Activated CD4-positive, CD25-positive, alpha-beta regulatory T cell treated with anti-CD3 and anti-CD28 coated beads, Interleukin-2, amount 50 U/mL, for 16 hours (primary cell): ENCODE measurements at regions not wholly inside any gene's neighbourhood (a gene's known extent, or its start where the extent isn't known, plus 50 kb on each side); places are given as distances from the start of the nearest gene placed in this dataset.

Source experiments
- DNase-seq: peaks from one replicate; pipeline ENCODE4 v3.0.0-alpha.2; 2020; ENCODE audit warnings: low read depth, low spot score

DNA sequence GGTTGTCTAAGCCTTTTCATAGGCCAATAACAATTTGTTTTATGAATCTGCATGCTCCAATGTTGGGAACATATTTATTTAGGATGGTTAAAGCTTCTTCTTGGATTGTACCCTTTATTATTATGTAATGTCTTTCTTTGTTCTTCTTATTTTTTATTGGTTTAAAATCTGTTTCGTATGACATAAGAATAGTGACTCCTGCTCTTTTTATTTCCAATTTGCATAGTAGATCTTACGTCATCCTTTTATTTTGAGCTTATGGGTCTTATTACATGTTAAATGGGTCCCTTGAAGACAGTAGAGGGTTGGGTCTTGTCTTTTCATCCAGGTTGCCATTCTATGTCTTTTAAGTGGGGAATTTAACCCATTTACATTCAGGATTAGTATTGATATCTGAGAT is 561.9 kb upstream of the GHITM start:
- no peak for DNase-seq

DNA sequence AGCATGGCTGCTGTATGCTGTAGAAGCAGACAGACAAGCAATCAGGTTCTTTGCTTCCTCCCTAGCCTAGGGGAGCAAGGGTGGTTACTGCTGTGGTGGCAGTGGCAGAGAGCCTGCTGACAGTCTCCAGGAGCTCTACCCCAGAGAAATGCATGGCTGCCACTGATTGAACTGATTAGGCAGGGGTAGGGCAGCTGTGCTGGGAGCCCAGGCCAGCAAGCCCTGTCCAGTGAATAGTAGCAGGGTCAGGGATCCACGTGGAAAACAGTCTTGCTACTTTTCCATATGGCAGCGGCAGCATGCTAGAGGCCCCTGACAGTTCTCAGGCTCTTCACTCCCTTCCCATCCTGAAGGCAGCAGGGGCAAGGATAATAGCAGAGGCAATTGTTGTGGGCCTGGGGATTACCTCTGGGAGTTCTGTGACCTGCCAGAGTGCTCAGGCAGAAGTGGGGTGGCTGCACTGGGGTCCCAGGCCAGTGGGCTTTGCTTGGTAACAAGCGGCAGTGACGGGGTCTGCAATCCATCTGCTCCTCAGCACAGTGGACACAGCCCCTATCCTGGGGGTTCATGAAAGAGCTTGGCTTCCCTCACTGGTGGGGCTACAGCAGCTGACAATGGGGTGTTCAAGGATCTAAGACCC is 558.8 kb upstream of the GHITM start:
- DNase-seq = no peak

DNA sequence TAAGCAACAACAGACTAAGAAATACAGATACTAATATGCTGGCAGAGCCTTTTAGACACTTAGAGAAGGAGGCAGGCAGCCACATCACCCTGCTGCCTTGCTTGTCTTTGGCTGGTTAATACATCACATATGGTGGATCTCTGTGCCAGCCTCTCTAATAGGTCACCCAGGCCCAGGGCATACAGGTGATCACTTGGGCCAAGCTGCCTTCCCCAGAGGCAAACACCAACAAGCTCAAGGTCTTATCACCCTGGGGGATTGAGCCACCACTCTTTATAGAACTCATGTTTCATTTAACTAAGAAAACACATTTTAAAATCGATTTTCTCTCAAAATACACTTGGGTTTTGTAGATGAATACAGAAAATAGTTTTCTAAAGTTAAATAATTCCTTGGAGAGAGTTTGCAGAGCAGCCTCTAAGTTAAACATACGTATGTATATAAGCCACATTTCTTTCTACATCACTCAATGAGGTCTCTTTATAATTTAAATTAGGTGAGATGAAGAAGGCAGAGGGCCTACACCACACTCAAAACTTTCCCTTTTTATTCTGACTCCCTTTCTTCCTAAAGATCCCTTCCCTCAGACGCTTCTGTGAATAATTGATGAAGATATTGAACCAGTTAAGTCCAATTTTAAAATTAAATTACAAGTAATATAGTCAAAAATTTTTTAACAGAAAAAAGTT is 556.8 kb upstream of the GHITM start:
- DNase-seq = no peak

DNA sequence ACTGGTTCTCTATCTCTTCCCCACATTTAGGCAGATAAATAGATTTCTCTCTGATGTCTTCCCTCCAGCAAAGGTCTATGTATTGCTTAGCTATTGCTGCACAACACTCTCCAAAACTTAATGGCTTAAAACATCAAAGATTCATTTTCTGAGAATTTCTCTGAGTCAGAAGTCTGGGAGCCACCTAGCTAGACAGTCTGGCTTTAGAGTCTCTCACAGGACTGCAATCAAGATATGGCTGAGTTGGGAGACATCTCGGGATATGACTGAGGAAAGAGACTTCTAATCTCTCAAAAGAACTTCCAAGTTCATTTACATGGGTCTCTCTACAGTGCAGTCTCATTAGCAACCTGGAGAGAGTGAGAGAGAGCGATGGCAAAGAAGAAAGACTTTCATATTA is 553.6 kb upstream of the GHITM start:
- DNase-seq = no peak

DNA sequence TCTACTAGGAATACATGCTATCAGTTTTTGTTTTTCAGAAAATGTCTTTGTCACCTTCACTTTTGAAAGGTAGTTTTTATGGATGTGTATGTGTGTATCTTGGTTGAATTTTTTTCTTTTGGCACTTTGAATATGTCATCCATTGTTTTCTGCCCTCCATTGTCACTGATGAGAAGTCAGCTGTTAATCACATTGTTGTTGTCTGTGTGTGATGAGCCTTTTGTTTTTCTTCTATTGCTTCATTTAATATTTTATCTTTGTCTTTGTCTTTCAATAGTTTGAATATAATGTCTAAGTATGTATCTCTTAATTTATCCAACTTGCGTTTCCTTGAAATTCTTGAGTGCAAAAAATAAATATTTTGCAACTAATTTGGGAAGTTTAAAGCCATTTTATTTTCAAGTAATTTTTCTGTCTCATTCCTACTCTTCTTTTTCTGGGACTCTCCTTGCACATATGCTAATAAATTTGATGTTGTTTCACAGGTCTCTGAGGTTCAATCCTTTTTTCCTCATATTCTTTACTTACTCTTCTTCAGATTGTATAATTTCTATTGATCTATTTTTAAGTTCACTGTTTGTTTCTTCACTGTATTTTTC is 546.9 kb upstream of the GHITM start:
- no peak for DNase-seq

DNA sequence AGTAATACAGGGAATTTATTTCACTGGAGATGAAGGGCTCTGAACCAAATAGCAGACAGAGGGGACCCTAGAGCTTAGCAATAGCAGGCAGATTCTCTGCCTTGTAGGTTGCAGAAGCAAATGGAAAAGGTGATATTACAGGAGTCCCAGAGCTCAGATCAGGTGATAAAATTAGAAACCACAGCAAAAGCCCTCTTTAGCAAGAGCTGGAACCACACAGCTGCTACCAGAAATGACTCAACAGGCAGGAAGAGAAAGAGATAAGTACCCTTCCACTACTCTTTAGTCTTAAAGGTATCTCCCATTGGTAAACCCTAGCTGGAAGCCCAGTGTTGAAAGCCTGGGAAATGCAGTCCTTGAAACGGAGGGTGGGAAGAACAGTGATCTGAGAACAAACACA is 535.6 kb upstream of the GHITM start:
- no peak for DNase-seq

DNA sequence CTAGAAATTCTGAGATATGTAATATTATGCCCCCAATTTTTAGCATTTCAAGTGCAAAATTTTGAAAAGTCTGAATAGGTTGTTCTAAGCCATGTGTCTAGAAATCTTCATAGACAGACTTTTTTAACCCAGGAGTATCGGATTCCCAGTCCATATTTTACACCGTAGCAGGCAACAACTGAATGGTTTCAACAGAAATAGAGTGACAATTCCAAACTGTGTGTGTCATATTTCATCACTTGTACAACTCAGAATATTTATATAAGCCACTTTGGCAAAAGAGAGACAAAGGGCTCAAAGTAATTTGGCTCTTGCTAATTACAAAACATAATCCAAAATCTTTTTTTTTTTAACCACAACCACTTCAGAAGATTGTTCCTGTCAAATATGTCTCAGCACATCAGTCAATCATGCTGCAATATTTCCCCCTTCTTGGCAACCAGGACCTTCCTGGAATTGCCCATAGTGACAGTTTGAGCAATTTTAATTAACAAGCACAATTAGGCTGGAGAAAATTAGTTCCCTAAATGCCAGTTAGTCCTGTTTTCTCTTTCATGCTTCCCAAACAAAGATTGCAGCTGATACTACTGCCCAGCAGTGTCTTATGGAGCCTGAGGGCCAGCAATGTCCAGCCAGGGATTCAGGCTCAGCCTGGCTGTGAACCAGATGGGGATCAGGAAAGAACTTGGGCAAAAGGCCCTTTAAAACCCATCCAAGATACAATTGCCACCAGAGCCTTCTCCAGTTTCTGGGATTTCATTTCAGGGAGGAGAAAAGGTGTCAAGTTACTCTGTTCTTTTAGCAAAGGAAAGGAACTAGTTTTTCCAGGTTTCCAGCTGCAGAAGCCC is 533.3 kb upstream of the GHITM start:
- DNase-seq = no peak

DNA sequence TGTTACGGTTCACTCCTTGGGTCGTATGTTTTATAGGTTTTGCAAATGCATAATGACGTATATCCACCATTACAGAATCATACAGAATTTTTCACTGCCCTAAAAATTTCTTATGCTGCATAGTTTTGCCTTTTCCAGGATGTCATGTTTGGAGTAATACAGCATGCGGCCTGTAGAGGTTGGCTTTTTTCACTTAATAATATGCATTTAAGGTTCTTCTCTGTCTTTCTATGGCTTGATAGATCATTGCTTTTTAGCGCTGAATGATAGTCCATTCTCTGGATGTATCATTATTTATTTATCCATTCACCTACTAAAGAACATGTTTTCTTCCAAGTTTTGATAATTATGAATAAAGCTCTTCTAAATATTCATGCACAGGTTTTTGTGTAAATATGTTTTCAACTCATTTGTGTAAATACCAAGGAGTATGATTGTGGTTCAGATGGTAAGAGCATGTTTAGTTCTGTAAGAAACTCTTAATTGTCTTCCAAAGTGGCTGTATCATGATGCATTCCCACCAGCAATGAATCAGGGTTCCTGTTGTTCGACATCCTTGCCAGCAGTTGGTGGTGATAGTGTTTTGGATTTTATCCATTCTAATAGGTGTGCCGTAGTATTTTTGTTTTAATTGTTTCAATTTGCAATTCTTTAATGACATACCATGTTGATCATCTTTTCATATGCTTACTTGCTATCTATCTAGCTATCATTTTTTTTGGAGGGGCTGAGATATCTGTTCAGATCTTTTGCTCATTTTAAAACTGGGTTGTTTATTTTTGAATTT is 531.2 kb upstream of the GHITM start:
- DNase-seq = no peak

DNA sequence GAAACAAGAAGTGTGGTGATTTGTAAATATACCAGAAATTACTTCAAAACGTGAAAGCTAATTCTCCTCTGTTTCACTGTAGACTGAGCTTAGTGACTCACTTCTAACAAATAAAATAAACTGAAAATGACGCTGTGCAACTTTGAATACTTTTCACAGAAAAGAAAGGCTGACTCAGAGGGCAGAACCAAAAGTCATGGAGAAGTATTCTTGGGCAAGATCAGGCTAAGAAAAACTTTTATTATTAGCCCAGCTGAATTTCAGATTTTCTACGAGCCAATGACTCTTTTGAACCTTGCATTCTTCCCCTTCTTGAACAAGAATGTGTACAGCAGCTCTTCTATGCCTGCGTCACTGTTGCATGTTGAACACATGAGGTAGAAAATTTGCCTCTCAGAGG is 527.3 kb upstream of the GHITM start:
- DNase-seq = no peak

DNA sequence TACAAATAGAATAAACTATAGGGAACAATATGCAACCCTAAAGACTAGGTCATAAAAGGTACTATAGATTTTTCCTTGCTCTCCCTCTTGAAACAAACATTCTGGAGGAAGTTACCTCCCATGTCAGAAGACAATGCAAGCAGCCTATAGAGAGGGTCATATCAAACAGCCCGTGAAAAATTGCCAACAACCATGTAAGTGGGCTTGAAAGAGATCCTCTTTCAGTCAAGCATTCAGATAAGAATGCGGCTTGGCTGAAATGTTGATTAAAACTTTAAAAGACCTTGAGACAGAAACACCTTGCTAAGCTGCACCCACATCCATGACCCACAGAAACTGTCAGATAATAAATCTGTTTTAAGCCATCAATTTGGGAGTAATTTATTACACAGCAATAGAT is 526.6 kb upstream of the GHITM start:
- no peak for DNase-seq

DNA sequence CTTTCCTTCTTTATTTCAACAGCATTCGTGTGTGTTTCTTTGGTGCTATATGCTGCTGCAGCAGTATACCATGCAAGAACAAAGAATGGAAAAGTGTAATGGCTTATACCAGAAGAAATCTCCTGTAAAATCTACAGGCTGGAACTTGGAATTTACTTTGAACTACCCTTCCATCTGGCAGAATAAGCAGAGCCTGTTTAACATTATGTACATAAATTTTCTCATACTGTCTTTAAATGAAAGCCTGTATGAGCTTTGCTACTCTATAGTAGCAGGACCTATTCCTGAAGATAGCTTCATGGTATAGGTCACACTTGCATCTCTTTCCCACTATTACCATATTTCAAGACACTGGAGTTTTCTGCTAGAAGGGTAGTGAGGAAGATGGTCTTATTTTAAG is 522.1 kb upstream of the GHITM start:
- DNase-seq = no peak

DNA sequence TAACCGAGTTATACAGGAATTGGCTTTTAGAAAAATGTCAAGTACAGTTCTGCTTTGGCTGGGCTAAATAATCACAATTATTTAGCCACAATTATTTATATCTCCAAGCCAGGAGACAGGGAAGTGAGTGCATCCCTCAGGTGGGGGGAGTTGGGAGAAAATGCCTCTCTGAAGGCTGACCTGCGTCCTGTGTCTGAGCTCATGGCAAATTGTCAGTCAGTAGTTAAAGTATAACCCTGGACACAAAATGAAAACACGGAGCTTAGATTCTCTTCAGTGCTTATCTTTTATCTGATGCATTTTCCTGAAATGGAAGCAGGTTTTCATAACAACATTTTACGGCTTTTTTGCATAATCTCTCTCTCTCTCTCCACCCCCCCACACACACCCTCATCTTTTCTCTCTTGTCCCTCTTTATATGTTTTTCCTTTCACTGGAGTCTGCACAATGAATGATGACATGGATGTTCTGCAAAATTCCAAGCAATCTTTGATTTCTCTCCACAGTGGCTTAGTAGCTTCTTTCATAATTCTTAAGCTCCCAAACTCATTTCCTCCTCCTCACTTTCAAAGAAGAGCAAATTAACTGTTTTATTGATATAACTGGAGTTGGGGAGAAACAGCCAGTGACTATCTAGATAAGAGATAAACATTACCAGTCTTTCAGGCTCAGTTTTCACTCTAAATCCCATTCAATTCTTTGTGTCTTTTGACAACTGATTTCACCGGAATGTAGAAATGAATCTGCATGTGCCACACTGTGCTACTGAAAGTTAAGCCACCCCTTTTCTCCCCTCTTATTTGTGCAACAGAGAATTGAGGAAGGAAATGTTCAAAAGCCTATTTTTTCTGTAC is 521.4 kb upstream of the GHITM start:
- no peak for DNase-seq

DNA sequence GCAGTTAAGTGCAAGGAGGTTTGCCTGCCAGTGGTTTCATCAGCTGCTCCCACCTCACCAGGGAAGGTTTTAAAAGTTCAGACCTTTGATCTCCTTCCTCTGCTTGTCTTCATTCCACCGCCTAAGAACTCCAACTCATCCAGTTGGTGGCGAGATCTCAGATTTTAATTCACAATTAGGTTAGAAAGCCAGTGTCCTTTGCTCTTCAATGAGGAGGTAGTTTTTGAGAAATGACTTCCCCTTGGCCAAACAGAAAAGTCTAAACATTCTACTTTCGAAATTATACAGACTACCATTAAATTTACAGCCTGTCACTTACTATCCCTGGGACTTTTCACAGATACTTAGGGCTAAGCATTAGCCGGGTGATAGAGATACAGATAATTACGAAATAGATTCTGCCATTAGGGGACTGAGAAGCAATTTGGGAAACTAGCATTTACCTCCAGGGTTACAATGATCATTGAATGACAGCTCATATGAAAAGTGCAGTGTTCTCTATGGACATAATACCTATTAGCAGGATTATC is 513.4 kb upstream of the GHITM start:
- DNase-seq = no peak

DNA sequence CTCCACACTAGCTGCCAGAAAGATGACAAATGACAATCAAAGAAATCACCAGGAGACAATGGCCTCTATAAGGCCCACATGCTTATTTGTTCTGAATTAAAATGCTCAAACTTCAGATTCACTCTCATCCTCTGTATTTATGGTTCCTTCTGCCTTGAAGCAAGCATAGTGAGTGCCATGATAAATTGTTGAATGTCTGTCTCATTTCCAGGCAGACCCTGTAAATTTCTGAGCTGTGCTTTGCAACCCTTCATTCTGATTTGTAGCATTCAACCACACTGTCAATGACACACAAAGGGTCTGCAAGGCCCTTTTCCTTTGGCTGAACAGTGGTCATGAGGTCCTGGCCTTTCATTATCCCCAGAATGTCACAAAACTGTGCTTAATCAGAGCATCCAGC is 506.6 kb upstream of the GHITM start:
- no peak for DNase-seq

DNA sequence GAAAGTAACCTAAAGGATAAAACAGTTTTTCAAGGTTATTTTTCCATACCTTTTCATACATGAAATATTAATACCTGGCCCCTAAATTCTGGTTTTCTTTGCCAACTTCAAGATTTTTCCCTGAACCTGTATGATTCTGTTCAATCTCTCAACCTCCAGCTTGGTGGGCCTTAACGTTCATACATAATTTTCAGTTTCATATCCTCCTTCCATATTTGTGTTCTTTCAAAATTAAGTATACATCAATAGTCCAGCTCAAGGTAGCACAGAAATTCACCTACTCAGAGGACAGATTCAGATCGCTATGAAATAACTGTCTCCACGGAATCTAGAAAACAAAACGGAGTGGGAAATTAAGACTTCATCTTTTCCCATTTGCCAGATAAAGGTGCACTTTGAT is 505.8 kb upstream of the GHITM start:
- DNase-seq = no peak

DNA sequence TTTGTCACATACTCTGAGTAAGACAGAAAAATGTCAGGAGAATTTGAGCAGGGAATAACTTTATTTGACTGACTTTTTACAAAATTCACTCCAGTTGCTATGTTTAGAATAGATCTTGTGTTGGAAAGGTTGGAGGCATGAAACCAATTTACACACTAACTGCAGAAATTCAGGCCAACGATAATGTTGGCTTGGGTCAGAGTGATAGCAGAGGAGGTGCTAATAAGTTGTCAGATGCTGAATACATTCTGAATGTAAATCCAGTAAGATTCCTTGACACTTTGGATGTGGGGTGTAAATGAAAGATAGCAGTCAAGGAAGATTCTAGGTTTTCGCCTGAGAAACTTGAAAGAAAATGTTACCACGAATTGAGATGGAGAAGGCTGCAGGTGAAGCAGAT is 502.5 kb upstream of the GHITM start:
- no peak for DNase-seq

DNA sequence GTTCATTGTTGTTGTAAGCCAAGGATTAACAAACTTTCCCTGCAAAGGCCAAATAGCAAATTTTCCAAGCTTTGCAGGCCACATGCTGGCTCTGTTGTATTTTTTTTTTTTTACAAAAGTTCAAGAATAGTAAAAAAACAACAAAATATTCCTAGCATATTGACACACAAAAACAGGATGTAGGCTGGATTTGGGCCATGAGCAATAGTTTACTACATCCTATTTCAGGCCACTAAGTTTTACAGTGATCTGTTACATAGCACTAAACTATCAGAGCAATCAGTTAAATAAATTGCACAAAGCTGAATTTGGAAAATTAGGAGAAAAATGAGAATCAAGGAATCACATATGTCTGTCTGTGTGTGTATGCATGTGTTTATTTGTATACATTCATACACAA is 491.8 kb upstream of the GHITM start:
- DNase-seq = no peak

DNA sequence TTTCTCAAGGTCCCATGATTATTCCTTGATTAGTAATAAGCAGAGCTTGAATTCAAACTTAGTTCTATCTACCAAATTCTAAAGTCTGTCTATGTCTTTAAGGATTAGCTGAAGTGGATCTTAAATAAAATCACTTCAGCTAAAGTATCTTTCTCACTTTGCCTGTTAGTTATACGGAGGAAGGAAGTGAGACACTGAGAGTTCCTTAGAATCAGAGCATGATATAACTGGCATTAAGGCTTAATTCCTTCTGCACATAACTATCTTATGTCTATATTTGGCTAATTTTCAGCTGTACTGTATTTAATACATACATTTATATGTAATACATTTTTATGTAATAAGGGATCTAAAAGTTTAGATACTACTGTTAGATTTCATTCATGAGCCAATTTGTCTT is 491.1 kb upstream of the GHITM start:
- DNase-seq = no peak

DNA sequence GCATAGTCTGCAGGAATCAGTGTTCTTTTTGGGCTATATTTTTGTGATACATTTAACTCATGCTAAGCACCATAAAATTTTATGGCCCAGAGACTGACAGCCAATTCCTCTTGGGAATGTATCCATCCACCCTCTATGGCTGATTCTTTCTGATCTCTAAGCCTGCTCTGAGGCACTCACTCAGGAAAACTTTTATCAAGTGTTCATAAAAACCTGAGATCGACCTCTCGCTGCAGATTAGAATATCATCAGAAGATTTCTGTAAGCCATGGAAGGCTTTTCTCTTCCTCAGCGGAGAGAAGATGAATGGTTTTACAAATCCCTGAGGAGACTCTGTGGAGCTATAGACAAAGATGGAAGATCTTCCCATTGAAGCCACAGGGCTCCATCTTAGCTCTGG is 489.8 kb upstream of the GHITM start:
- DNase-seq = no peak

DNA sequence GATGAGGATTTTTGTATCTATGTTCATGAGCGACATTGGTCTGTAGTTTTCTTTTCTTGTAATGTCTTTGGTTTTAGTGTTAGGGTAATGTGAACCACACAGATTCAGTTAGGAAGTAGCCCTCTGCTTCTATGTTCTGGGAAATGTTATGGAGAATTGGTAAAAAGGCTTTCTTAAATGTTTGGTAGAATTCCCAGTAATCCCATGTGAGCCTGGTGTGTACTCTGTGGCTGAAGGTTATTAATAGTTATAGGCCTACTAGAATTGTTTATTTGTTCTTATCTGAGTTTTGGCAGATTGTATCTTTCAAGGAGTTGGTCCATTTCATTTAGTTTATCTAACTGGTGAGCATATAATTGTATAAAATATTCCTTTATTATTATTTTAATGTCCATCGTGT is 484.6 kb upstream of the GHITM start:
- no peak for DNase-seq

DNA sequence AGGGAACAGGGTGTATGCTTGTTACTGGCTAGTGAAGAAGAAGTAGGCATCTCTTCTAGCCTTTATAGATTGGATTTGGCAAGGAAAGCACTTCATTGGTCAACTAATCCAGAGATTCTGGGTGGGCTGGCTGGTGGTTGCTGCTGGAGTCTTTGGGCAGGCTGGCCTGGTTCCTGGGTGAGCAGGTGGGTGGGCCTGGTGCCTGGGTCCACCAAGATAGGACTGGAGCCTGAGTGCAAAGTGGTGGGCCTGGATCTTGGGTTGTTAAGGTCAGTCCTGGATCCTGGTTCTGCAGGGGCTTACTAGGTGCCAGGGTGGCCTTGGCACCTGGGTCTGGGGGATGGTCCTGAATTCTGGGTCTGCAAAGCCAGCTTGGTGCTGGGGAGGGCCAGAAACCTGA is 482.4 kb upstream of the GHITM start:
- DNase-seq = no peak
